Stomach (tissue), 8 donors: ENCODE measurements at regions not wholly inside any gene's neighbourhood (a gene's known extent, or its start where the extent isn't known, plus 50 kb on each side); places are given as distances from the start of the nearest gene placed in this dataset.

Experiments used
- DNase-seq, 2 donors: peaks; one replicate each; pipeline versions ENCODE4 v3.0.0 to v3.0.0-alpha.2; 2013 to 2019
- H3K27ac ChIP-seq, 5 donors: fragments of 200-600 bp in 4 of 5; sonication (generic) in 4 of 5; one replicate each; pipeline ENCODE4 v1.5.1; 2013 to 2019; ENCODE audit warnings: mild to moderate bottlenecking in 1 of 5, moderate library complexity in 1 of 5
- H3K27me3 ChIP-seq, 3 donors: fragments of 200-600 bp; sonication (generic); one replicate each; pipeline ENCODE4 v1.5.1; 2017 to 2019; ENCODE audit warnings: mixed run types in 1 of 3
- H3K36me3 ChIP-seq, 4 donors: fragments of 200-600 bp; sonication (generic); 1 replicate in 3 of 4; 2 replicates in 1 of 4; pipeline ENCODE4 v1.5.1; 2016 to 2019
- H3K4me1 ChIP-seq, 4 donors: fragments of 200-600 bp; sonication (generic); one replicate each; pipeline ENCODE4 v1.5.1; 2016 to 2019
- H3K4me3 ChIP-seq, 4 donors: fragments of 200-600 bp; sonication (generic) in 3 of 4; one replicate each; pipeline ENCODE4 v1.5.1; 2016 to 2019; ENCODE audit warnings: mild to moderate bottlenecking in 1 of 4
- H3K9me3 ChIP-seq, 4 donors: fragments of 200-600 bp; sonication (generic); one replicate each; pipeline ENCODE4 v1.5.1; 2016 to 2019
- EP300 ChIP-seq: sonication (generic); formaldehyde crosslinking; IDR thresholded peaks from one replicate; pipeline ENCODE4 v1.6.1; 2017; ENCODE audit warnings: antibody characterized with exemption
- POLR2A ChIP-seq, 4 donors: fragments of 450-650 bp; IDR thresholded peaks; one replicate each; pipeline ENCODE4 v1.6.1; 2016; ENCODE audit warnings: antibody characterized with exemption in 4 of 4, control low read depth in 2 of 4, mild to moderate bottlenecking in 1 of 4, moderate library complexity in 1 of 4
- POLR2AphosphoS5 ChIP-seq, 3 donors: sonication (generic); formaldehyde crosslinking; IDR thresholded peaks; one replicate each; pipeline ENCODE4 v1.6.1; 2016; ENCODE audit warnings: antibody characterized with exemption in 3 of 3
- WGBS, 5 donors: extraction: QIAGEN DNeasy Blood & Tissue Kit in 3 of 5; methylation state at CpG; one replicate each; pipeline versions ENCODE4 v1.1.5 to v1.1.7; 2013 to 2018; 5-methylcytosine and 5-hydroxymethylcytosine counted together
- intact Hi-C: fragments of 100-400 bp; cut with DNase I; formaldehyde crosslinking; loops from one replicate; pipeline ENCODE4 v1.15.1; 2023; ENCODE audit warnings: low total_unique reads
- TF ChIP-seq, protein P1 (sequence below), 7 experiments: fragments of 450-650 bp in 4 of 7; fragments of 200-600 bp in 3 of 7; sonication (generic) in 3 of 7; IDR thresholded peaks; one replicate each; pipeline ENCODE4 v1.5.1; 2016 to 2019; ENCODE audit warnings: antibody characterized with exemption in 7 of 7, control low read depth in 2 of 7, mild to moderate bottlenecking in 1 of 7
- donor health status: healthy with polysubstance abuse.
- donor health status: Bipolar disorder and iron deficiency.
- donor health status: healthy.

DNA sequence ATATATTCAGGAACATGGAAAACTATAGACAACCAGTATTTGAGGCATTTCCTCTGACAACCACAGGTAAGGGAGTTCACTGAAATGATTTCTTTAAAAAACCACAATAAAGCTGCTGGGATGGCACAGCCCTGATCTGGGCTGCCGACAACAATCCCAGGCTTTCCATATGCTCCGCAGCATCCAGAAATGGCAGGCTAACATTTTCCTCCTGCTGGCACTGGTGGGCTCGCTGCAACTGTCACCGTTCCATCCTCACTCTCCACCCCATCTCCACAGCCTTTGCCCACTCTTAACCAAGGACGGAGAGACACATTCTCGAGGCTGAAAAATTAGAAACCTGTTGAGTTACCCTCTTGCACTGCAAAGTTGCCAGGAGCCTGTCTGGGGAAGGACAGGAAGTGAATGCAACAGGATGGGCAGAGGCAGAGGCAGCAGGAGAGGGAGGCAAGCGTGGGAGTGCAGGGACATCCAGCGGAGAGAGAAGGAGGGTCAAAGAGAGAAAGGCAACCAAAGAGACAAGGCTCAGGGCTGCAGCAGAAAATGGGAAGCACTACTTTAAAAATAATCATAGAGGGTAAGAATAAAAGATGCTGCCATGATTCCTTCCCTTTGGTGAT lies 79.0 kb upstream of the ARRDC4 start:
- no peak for TF ChIP-seq POLR2AphosphoS5 (IDR thresholded peaks at IDR 0.05)
- no peak for TF ChIP-seq POLR2A (IDR thresholded peaks at IDR 0.05)
- TF ChIP-seq EP300 = no peak
- TF ChIP-seq, protein P1, sequence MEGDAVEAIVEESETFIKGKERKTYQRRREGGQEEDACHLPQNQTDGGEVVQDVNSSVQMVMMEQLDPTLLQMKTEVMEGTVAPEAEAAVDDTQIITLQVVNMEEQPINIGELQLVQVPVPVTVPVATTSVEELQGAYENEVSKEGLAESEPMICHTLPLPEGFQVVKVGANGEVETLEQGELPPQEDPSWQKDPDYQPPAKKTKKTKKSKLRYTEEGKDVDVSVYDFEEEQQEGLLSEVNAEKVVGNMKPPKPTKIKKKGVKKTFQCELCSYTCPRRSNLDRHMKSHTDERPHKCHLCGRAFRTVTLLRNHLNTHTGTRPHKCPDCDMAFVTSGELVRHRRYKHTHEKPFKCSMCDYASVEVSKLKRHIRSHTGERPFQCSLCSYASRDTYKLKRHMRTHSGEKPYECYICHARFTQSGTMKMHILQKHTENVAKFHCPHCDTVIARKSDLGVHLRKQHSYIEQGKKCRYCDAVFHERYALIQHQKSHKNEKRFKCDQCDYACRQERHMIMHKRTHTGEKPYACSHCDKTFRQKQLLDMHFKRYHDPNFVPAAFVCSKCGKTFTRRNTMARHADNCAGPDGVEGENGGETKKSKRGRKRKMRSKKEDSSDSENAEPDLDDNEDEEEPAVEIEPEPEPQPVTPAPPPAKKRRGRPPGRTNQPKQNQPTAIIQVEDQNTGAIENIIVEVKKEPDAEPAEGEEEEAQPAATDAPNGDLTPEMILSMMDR (IDR thresholded peaks at IDR 0.05) = no peak
- Histone ChIP-seq H3K4me1 (no peaks in the 10 kb centered on the region), H3K9me3 (no peaks in the 10 kb centered on the region), H3K36me3 (no peaks in the 10 kb centered on the region), H3K27ac (no peak overlapping the region), H3K4me3 (no peak overlapping the region), H3K27me3 (peaks cover 0 to 17% (median 0%) of the 10 kb centered on the region in 3 donors)
- intact Hi-C loops = no loop called here
- no peak for DNase-seq
- 75 to 80% (median 77%) methylated on average over 8 of the region's 8 CpGs for WGBS, 5 donors

DNA sequence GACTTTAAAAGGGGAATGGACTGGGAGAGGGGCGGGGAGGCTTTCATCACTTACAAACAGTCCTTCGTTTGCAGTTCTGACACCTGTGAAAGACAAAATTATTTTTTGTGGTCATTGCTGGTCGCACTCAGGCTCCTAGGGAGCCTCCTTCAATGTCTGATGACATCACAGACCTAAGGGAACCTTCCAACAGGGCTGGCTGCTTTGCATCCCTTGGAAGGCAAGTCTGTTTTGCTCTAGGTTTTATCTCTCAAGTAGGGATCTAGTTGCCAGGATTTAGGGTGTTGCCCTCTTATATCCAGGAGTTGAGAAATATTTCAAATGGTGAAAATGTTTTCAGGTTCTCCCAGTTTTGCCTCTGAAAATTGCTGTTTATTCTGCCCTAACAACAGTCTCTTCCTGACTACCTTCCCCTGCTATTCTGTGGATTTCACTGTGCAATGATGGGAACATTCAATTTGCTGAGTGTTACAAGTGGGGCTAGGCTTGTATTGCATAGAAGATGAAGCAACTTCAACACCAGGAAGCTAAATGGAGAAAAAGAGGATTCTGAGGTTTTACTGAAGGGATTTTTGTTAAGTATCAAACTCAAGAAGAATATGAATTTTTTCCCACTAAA lies 75.9 kb upstream of the ARRDC4 start:
- no peak for DNase-seq
- Histone ChIP-seq H3K4me3 (no peak overlapping the region), H3K36me3 (no peaks in the 10 kb centered on the region), H3K9me3 (no peaks in the 10 kb centered on the region), H3K4me1 (no peaks in the 10 kb centered on the region), H3K27me3 (peaks cover 0 to 17% (median 0%) of the 10 kb centered on the region in 3 donors), H3K27ac (no peak overlapping the region)
- TF ChIP-seq EP300 (no peak), POLR2A (IDR thresholded peaks at IDR 0.05) (no peak), POLR2AphosphoS5 (IDR thresholded peaks at IDR 0.05) (no peak)
- TF ChIP-seq, protein P1 (IDR thresholded peaks at IDR 0.05) = no peak
- intact Hi-C loops = no loop called here
- WGBS, 5 donors = 41 to 59% (median 59%) methylated on average over 3 of the region's 3 CpGs

DNA sequence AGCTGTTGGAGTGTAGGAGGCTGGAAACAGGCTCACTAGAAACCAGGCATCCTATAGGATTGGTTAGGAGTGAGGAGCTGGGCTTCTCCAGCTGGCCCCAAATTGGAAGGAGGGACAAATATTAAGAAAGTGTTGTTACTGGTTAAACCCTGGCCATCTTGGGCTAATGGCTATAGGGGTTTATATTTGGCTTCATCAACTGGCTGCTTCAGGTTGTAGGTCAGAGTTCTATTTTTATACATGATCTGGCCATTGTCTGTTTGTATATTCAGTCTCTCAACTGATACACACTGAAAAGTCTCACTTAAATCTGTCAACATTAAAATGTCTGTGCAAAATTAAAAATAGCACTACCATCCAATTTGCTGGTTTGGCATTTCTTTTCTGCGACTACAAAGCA lies 70.2 kb upstream of the ARRDC4 start:
- 63 to 81% (median 76%) methylated on average over 1 of the region's 1 CpG for WGBS, 5 donors
- TF ChIP-seq EP300 (no peak), POLR2A (IDR thresholded peaks at IDR 0.05) (no peak), POLR2AphosphoS5 (IDR thresholded peaks at IDR 0.05) (no peak)
- TF ChIP-seq, protein P1 (IDR thresholded peaks at IDR 0.05) = no peak
- intact Hi-C loops = no loop called here
- no peaks in the 10 kb centered on the region for H3K36me3 ChIP-seq
- H3K9me3 ChIP-seq = no peaks in the 10 kb centered on the region
- no peak for DNase-seq
- H3K4me1 ChIP-seq = no peaks in the 10 kb centered on the region
- H3K27me3 ChIP-seq = peaks cover 0 to 3% (median 0%) of the 10 kb centered on the region in 3 donors
- H3K27ac ChIP-seq = no peak overlapping the region
- no peak overlapping the region for H3K4me3 ChIP-seq

DNA sequence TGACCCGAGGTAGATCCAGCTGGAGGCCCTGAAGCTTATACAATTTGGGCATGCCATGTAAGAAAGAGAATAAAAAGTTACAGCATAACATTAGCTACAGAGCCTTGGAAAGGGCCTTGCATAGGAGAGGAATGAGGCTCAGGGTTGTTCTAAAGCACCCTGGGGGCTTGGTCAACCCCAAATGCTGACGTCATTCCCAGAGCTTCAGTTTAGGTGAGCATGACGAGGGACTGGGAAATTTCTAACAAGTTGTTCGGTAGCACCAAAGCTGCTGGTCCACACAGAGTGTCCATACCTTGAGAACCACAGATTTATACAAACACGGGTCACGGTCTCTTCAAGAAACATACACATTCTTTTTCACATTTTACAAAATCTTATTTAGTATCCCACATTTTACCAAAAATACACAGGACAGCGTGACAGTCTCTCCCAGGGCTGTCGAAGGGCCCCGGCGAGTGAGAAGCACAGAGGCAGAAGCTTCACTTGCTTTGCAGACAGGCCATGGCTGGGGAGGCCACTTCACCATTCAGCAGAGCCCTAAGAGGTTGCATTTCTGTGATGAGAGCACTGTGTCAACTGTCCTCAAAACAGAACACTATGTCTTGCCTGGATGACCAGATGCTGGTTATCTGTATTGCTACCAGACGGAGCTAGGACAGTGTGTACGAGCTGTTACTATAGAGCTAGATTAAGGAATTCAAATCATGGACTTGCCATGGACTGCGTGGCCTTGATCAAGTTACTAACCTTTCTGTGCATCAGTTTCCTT lies 68.2 kb upstream of the ARRDC4 start:
- intact Hi-C loops = no loop called here
- no peaks in the 10 kb centered on the region for H3K4me1 ChIP-seq
- 81 to 89% (median 85%) methylated on average over 13 of the region's 13 CpGs for WGBS, 5 donors

More for the DNA sequence above, 68.2 kb upstream of the ARRDC4 start:
- no peak for DNase-seq
- TF ChIP-seq POLR2AphosphoS5 (IDR thresholded peaks at IDR 0.05) (no peak), EP300 (no peak), POLR2A (IDR thresholded peaks at IDR 0.05) (no peak)
- TF ChIP-seq, protein P1 (IDR thresholded peaks at IDR 0.05) = no peak
- Histone ChIP-seq H3K27me3 (peaks cover 0 to 3% (median 0%) of the 10 kb centered on the region in 3 donors), H3K36me3 (no peaks in the 10 kb centered on the region), H3K27ac (no peak overlapping the region), H3K4me3 (no peak overlapping the region), H3K9me3 (no peaks in the 10 kb centered on the region)
